ENCODE measurements at regions not wholly inside any gene's neighbourhood (a gene's known extent, or its start where the extent isn't known, plus 50 kb on each side); places are given as distances from the start of the nearest gene placed in this dataset.
"Not testable (repeated sequence)": the region's sequence is repeated elsewhere in the genome, so short reads cannot be mapped to it uniquely, and the experiment has no call there.

DNA sequence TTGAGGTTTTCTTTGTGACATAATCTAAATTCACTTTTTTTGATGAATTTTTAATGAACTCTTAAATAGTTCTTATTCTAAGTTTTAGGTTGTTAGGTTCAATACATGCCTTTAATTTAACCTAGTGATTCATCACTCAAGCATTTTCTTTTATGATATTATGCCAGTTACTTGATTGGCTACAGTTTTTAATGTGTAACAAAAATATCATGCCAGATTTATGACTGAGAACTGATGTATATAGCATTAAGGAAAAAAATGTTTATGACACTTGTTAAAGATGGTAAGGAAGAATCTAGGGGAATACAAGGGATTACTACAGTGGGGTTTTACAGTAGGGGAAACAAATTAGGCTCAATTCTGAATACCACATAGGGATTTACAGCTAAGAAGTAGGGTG is 103.1 kb downstream of the VGLL3 start:
- DNase-seq (ENCODE audit: low read depth, low spot score): no peak

DNA sequence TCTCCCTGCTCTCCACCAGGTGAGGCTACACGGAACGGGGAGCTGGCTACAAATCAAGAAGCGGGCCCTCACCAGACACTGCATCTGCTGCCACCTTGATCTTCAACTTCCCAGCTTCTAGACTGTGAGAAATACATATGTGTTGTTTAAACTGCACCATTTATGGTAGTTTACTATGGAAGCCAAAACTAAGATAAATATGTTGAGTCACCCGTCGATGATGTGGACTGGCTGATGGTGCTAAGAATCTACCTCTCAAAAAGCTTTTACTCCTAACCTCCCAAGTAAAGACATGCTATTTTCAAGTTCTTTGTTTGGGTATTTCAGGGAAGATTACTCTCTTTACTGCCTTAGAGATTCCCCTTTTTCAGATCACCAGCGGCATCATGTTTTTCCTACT is 110.9 kb downstream of the VGLL3 start:
- DNase-seq (ENCODE audit: low read depth, low spot score): no peak

DNA sequence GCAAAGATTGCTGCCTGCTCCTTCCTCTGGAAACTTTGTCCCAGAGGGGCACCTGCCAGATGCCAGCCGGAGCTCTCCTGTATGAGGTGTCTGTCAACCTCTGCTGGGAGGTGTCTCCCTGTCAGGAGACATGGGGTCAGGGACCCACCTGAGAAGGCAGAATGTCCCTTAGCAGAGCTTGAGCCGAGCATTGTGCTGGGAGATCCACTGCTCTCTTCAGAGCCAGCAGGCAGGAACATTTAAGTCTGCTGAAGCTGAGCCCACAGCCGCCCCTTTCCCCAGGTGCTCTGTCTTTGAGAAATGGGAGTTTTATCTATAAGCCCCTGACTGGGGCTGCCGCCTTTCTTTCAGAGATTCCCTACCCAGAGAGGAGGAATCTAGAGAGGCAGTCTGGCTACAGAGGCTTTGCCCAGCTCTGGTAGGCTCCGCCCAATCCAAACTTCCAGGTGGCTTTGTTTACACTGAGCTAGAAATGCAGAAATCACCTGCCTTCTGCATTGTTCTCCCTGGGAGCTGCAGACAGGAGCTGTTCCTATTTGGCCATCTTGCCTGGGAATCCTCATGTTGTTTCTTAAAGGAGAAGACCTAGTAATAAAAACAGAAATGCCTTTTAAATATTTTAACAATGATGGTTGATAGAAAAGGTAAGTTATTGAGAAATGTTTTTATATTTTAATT is 114.3 kb downstream of the VGLL3 start:
- not testable (repeated sequence) for DNase-seq (ENCODE audit: low read depth, low spot score)

DNA sequence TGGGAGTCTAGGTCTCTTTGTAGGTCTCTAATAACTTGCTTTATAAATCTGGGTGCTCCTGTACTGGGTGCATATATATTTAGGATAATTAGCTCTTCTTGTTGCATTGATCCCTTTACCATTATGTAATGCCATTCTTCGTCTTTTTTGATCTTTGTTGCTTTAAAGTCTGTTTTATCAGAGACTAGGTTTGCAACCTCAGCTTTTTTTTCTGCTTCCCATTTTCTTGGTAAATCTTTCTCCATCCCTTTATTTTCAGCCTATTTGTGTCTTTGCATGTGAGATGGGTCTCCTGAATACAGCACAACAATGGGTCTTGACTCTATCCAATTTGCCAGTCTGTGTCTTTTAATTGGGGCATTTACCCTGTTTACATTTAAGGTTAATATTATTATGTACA is 116.2 kb downstream of the VGLL3 start:
- not testable (repeated sequence) for DNase-seq (ENCODE audit: low read depth, low spot score)

DNA sequence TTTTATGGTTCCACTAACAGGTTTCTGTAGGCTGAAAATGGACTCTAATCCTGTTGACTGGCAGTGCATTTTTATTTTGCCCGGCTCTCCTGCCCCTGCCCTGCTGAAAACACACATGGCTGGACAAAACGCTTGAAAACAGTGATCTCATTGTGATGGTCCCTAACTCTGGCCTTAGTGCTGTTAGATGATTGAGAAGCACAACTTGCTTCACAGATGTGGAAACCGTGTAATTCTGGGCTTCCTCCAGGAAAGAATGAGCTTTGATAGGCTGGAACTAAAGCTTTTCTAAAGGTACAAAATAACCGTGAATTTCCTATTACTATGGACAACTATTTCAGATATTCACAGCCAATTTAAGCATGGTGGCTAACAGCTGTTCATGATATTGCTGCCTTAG is 121.4 kb downstream of the VGLL3 start:
- no peak for DNase-seq (ENCODE audit: low read depth, low spot score)

DNA sequence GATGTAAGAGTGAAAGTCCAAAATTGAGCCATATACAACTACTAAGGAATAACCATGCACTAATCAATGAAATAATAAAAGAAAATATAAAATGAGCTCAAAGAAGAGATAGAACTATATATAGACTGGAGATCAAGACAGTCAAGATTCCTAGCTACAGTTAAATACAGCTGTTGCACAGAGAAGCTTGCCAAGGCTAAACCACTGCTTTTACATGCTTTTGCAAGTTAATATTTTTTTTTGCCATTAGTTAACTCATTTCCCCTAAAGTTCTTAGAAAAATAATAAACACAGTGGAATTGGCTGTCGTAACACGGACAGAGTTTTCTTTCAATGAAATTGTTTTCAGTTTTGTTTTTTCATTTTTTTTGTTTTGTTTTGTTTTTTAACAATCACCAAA is 123.0 kb downstream of the VGLL3 start:
- no peak for DNase-seq (ENCODE audit: low read depth, low spot score)

DNA sequence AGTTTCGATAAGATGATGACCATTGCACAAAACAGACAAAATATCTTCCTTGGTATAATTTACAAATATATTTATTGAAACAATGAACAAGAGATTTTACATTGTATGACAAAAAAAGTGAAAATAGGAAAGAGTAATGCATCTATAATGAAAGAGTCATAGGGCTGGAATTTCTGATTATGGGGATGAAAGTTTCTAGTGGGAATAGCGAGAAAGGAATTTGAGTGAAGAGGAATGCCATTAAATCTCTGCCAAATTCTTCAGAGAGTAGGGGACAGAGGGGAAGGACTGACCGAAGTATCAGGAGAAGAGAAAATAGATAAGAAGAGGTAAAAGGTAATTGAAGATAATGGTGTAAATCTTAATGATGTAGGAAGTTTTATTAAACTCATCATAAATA is 125.4 kb downstream of the VGLL3 start:
- no peak for DNase-seq (ENCODE audit: low read depth, low spot score)

DNA sequence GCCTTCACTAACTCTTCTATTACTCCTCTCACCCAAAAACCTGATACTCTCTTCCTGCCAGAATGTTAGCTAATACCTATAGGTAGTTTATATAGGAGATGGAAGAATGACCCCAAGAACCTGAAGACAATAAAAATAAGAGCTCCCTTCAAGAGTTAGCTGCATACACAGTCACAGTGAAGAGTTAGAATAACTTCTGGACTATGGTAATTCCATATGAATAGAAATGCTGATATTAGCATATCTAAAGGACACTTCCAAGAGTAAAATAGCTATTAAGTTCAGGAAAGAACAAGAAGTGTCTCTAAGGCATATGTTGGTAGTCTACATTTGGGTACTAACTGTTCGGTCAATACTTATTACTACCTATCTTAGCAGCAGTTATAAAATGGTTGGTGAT is 134.2 kb downstream of the VGLL3 start:
- DNase-seq (ENCODE audit: low read depth, low spot score): no peak

DNA sequence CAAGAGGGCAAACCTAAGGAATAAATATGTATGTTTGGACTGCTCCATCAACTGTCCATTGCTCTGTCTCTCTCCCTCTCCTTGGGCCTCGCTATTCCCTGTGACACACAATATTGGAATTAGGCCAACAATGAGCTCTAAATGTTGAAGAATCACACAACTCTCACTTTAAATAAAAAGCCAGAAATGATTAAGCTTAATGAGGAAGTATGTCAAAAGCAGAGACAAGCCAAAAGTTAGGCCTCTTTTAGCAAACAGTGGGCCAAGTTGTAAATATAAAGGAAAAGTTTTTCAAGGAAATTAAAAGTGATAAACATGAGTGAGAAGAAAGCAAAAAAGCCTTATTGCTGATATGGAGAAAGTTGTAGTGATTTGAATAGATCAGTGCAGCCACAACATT is 141.0 kb downstream of the VGLL3 start:
- DNase-seq (ENCODE audit: low read depth, low spot score): no peak

DNA sequence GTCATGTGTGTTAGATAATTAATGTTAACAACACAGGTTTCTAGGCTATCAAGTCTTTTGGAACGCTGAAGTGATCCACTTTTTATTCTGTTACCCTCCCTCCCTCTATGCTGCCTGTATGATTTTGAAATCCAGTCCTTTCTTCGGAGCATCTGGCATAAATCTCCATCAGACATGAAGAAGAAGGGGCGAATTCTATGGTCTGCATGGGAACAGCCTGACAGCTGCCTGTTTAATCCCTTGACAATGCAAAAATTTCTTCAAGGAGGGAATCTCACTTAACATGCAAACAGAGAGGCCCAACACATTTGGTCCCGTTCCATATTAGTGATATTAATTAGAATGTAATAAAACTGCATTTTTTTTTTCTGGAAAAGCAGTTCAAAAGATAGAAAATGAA is 145.2 kb downstream of the VGLL3 start:
- DNase-seq (ENCODE audit: low read depth, low spot score): no peak

DNA sequence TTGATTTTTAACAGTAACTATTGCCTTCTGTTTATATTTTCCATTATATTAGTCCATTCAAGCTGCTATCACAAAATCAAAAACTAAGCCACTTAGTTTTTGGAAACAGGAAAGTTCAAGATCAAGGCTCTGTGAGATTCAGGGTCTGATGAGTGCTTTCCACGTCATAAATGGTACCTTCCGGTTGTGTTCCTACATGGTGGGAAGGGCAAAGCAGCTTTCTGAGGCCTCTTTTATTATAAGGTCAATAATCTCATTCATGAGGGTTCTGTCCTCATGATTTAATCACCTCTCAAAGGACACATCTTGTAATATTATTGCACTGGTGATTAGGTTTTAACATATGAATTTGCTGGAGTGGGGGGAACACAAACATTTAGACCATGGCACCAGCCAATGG is 152.0 kb downstream of the VGLL3 start:
- DNase-seq (ENCODE audit: low read depth, low spot score): no peak

DNA sequence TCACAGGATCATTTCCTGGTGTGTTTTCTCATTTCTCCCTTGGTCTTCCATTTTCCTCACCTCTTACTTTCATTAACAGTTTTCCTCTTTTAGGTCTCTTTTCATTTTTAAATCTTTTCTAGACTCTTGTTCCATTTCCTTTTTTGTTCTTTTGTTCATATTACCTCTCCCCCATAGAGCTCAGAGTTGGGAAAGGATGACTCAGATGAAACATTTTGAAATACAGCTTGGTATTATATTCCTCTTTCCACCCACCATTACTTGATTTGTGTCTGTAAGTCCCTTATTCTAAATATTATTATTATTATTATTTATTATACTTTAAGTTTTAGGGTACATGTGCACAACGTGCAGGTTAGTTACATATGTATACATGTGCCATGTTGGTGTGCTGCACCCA is 153.1 kb downstream of the VGLL3 start:
- DNase-seq (ENCODE audit: low read depth, low spot score): no peak

DNA sequence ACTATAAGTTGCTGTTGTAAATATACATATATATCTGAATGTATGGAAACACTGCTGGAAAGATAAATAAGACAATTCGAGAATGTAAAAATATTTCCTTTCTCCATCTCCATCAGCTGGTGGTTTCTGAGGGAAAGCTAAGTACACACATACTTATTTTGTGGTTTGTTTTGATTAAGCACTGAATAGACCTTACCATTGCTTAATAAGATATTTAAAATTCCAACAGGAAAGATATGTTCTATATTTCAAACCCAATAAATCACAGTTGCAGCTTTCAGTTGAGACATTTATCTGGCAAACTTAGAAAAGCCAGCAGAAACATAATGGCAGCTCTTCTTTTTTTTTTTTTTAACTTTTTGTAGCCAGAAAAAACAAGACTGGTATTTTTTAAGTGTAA is 160.4 kb downstream of the VGLL3 start:
- DNase-seq (ENCODE audit: low read depth, low spot score): no peak

DNA sequence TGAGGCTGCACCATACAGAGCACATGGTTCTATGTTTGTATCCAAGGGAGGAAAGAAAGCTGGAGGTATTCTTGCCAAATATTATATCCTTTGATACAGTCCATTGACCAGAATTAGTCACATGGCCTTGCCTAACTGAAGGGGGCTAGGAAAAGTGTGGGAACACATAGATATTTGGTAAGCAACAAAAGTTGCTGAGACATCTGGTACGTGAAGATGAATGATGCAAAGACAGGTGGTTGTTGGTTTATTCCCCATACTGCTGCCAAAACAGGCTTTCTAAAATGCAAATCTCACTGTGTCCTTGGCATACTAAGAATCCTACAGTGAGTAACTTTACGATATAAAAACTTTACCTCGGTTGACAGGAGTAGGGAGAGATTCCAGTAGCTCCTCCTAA is 162.2 kb downstream of the VGLL3 start:
- DNase-seq (ENCODE audit: low read depth, low spot score): no peak

DNA sequence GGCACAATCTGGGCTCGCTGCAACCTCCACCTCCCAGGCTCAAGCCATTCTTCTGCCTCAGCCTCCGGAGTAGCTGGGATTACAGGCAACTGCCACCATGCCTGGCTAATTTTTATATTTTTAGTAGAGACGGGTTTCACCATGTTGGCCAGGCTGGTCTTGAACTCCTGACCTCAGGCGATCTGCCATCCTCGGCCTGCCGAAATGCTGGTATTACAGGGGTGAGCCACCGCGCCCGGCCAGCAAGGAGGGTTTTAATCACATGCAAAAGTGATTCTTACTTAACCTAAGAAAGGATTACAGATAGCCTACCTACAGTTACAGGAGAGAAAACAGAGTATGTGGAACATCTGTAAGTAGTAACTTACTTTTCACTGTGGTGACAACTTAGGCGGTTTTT is 163.4 kb downstream of the VGLL3 start:
- not testable (repeated sequence) for DNase-seq (ENCODE audit: low read depth, low spot score)

DNA sequence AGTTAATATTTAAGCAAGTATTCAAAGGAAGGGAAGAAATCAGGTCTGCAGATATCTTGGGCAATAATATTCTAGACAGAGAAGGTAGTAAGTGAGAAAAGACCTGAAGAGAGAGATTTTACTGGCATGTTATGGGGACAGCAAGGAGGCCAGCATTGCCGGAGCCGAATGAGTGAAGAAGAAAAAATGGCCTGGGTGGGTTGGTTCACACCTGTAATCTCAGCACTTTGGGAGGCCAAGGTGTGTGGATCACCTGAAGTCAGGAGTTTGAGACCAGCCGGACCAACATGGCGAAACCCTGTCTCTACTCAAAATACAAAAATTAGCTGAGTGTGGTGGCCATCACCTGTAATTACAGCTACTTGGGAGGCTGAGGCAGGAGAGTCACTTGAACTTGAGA is 164.7 kb downstream of the VGLL3 start:
- DNase-seq (ENCODE audit: low read depth, low spot score): no peak

DNA sequence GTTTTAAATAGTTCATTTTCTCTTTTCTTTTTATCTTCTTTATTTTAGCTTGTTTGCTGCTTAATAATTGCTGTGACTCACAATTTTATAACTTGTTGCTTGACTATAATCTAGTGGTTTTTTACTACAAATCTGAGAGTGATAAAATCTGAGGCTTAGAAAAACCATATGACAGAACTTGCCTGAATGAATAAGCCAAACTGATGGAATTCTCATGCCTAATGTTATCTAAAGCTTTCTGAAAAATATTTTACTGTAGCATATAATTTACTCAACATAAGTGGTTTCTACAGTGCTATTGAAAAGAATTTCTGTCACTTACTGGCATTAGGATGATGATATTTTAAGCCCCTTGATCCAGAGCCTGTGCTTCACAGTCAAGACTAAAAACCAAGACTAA is 175.1 kb downstream of the VGLL3 start:
- no peak for DNase-seq (ENCODE audit: low read depth, low spot score)

DNA sequence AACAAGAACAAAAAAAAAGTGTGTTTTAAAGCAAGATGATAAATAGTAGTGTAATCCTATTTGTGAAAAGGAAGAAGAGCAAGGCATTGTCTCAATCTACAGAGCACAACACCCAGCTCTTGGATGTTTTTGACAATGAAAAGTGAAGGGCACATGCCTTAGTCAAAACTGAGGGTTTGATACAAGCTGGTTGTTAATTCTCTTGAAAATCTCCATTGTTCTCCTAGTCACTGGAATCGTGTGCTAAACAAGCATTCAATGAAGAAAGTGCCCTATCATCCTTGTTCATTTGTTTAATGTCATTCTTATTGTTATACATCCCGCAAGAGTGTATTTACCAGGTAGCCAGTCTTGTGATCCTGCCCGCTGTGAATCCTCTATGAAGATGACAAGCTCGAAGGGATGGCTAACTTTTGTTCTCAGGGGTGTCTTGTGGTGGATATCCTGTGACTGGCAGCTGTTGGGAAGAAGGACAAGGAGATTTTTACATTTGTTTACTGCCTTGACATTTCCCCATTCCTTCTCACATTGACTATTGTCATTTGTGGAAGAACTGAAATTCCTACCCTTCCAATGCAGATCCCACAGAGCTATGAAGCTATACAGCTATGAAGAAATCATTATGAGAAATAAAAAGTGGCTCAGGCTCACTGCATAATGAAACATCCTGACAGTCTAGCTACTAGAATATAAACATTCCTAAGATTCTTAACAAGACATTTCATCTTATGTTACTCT is 175.9 kb downstream of the VGLL3 start:
- no peak for DNase-seq (ENCODE audit: low read depth, low spot score)

DNA sequence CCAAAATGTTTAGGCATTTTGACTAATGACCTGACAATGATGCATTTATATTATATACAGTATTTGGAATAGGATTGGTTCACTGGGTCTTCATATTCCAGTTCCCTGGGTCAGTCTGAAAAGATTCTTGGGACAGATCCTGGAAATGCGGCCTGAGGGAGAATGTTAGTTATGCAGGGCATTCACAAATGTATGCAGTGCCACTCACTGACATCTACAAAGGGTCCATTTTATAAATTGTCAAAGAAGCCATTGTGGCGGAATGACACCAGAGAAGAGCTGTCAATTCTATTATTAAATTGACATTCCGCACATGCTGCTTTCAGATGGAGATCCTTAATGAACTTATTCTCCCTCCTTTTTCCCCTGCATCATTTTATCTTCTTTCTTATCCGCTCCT is 176.6 kb downstream of the VGLL3 start:
- DNase-seq (ENCODE audit: low read depth, low spot score): no peak

DNA sequence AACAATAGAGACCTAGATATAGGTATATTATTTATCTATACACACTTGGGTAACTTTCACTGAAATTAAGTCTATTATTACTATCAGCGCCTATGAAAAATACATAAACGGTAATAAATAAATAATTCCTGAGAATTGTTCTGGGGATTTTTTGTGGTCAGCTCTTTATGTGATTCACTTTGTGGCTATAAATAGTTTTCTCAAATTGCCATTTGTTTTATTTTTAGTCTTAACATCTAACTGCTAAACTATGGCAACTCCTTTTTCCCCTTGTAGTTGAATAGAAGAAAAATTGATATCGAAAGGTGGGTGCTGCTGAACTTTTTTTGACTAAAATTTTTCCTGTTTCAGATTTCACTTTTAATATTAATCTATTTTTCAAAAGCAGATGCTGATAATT is 189.0 kb downstream of the VGLL3 start:
- no peak for DNase-seq (ENCODE audit: low read depth, low spot score)

DNA sequence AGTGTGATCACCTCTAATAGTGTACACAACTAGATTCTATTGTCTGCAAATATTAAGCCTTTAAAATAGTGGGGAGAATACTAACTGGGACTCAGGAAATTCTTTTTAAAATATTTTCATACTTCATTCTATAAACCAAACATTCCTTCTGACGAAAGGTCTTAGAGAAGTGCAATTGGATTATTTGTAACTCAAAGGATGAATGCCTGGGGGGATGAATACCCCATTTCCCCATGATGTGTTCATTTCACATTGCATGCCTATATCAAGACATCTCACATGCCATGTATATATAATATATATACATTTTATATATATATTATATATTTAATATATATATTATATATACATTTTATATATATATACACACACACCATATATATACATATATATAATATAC is 189.9 kb downstream of the VGLL3 start:
- no peak for DNase-seq (ENCODE audit: low read depth, low spot score)

DNA sequence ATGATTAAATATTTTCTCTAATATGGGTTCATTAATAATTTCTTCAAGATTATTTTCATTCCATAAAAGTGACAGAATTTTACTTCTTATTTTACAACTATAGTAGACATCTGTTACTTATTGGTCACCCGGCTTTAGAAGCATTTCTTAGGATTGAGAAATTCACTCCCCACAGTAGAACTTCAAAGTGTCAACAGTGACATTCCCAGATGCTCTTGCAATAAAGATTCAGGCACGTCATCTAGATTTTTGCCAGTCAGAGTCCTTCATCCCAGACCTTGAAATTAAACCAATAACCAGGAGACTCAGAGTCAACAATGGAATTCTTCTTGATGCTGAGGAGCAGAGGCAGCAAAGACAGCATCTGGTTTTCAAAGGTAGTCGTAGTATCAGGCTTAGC is 190.8 kb downstream of the VGLL3 start:
- no peak for DNase-seq (ENCODE audit: low read depth, low spot score)

DNA sequence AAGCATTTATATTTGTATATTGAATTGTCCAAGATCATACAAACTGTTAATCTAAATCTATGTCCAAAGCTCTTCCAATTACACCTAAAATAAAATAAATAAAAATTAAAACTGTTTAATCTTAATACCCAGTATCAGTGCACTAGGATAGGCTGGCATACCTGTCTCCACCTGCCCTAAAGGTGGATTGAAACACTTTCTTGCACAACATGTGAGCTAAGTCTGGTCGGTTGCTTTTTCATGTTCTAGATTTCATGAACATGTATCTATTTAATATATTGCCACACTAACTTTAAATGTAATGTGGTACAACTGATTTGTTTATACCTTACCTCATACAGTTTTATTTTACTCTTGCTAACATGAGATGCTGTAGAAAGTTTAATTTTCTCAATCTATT is 193.0 kb downstream of the VGLL3 start:
- DNase-seq (ENCODE audit: low read depth, low spot score): no peak

All from pulmonary artery endothelial cell (primary cell).